Endothelial cell of umbilical vein (primary cell): ENCODE measurements at regions not wholly inside any gene's neighbourhood (a gene's known extent, or its start where the extent isn't known, plus 50 kb on each side); places are given as distances from the start of the nearest gene placed in this dataset.

Experiments
- BruUV-seq: library from RNA; stranded (reverse); fragments of 400-500 nt; replicated peaks from 2 replicates; lab custom pipeline; 2021; lab: Mats Ljungman, UMichigan
- CTCF ChIA-PET: fragments of 300-600, 350-600 bp; sonication (Branson Sonifier 250); formaldehyde crosslinking; loops from one replicate; lab custom pipeline; 2021; ENCODE audit warnings: antibody characterized with exemption, inconsistent platforms; lab: Charles Lee
- POLR2A ChIA-PET: fragments of 300-600, 350-600 bp; sonication (Branson Sonifier 250); formaldehyde crosslinking; loops from one replicate; lab custom pipeline; 2021; ENCODE audit warnings: antibody characterized with exemption, inconsistent platforms; lab: Charles Lee
- DNase-seq: peaks from one replicate; pipeline ENCODE4 v3.0.0-alpha.2; 2011; ENCODE audit warnings: low read depth, low spot score
- FAIRE-seq: peaks from 2 replicates; lab custom pipeline; 2011; peaks lifted over from hg19 to GRCh38; lab: Jason Lieb, UNC
- H2AFZ ChIP-seq: 2 replicates; pipeline ENCODE4 v1.6.0; 2012; ENCODE audit warnings: low read depth, low read length, control low read depth, inconsistent platforms
- H3K27ac ChIP-seq: 2 replicates; pipeline ENCODE4 v1.5.1; 2011; ENCODE audit warnings: low read depth, mild to moderate bottlenecking, control low read depth, low read length, moderate library complexity; ENCODE audit not compliant: insufficient read depth
- H3K27me3 ChIP-seq, 2 experiments: 2 replicates each; pipeline versions ENCODE4 v1.6.0 to v1.6.1; 2011; ENCODE audit warnings: low read length in 2 of 2, mixed read lengths in 1 of 2; ENCODE audit not compliant: control insufficient read depth in 2 of 2, insufficient read depth in 2 of 2
- H3K36me3 ChIP-seq, 2 experiments: 2 replicates in 1 of 2; 3 replicates in 1 of 2; pipeline ENCODE4 v1.5.1; 2011; ENCODE audit warnings: low read length in 2 of 2, mild to moderate bottlenecking in 1 of 2, moderate library complexity in 1 of 2; ENCODE audit not compliant: control insufficient read depth in 2 of 2, insufficient read depth in 2 of 2; ENCODE audit errors: extremely low read depth in 1 of 2
- H3K4me1 ChIP-seq: 3 replicates; pipeline ENCODE4 v1.5.1; 2011; ENCODE audit warnings: mild to moderate bottlenecking, low read length; ENCODE audit not compliant: control insufficient read depth, insufficient read depth; ENCODE audit errors: extremely low read depth
- H3K4me2 ChIP-seq: 2 replicates; pipeline ENCODE4 v1.6.1; 2011; ENCODE audit warnings: low read length, control low read depth, mixed read lengths; ENCODE audit not compliant: insufficient read depth
- H3K4me3 ChIP-seq, 3 experiments: fragments of 200-600 bp in 1 of 3; sonication (generic), shearing (Covaris generic) in 1 of 3; replicated peaks in 1 of 3; 2 replicates each; pipeline ENCODE4 v1.5.1; 2011 to 2016; ENCODE audit warnings: control low read depth in 3 of 3, low read length in 3 of 3, mild to moderate bottlenecking in 2 of 3, inconsistent platforms in 1 of 3, low read depth in 1 of 3, moderate library complexity in 1 of 3; ENCODE audit not compliant: insufficient read depth in 1 of 3
- H3K79me2 ChIP-seq: 2 replicates; pipeline ENCODE4 v1.6.0; 2012; ENCODE audit warnings: low read length, inconsistent platforms; ENCODE audit not compliant: control insufficient read depth, insufficient read depth
- H3K9ac ChIP-seq: replicated peaks from 2 replicates; pipeline ENCODE3; 2011; ENCODE audit warnings: low read length, control low read depth; ENCODE audit not compliant: insufficient read depth; ENCODE audit errors: extremely low read depth
- H3K9me1 ChIP-seq: replicated peaks from 3 replicates; pipeline ENCODE4 v1.6.0; 2011; ENCODE audit warnings: mild to moderate bottlenecking, low read length; ENCODE audit not compliant: control insufficient read depth, insufficient read depth; ENCODE audit errors: extremely low read depth
- H3K9me3 ChIP-seq: replicated peaks from 2 replicates; pipeline ENCODE4 v1.5.1; 2012; ENCODE audit warnings: low read length, inconsistent platforms; ENCODE audit not compliant: control insufficient read depth, insufficient read depth
- H4K20me1 ChIP-seq: replicated peaks from 2 replicates; pipeline ENCODE3; 2011; ENCODE audit warnings: mild to moderate bottlenecking, low read length; ENCODE audit not compliant: control insufficient read depth, insufficient read depth; ENCODE audit errors: extremely low read depth
- EZH2 ChIP-seq: IDR thresholded peaks from 2 replicates; pipeline ENCODE4 v1.6.1; 2012; ENCODE audit warnings: borderline replicate concordance, low read depth, mild to moderate bottlenecking, moderate library complexity, low read length, inconsistent platforms; ENCODE audit not compliant: severe bottlenecking
- FOS ChIP-seq: IDR thresholded peaks from 2 replicates; pipeline ENCODE4 v1.6.1; 2011; ENCODE audit warnings: mild to moderate bottlenecking, low read length, moderate library complexity, borderline replicate concordance; ENCODE audit not compliant: insufficient read depth
- GATA2 ChIP-seq: IDR thresholded peaks from 2 replicates; pipeline ENCODE4 v1.7.0; 2011; ENCODE audit warnings: low read depth, mild to moderate bottlenecking, moderate library complexity, mixed read lengths, low read length; ENCODE audit not compliant: insufficient read length, insufficient read depth
- JUN ChIP-seq: IDR thresholded peaks from 2 replicates; pipeline ENCODE4 v1.6.1; 2011; ENCODE audit warnings: borderline replicate concordance, low read depth; ENCODE audit not compliant: insufficient read length, insufficient read depth
- MYC ChIP-seq: IDR thresholded peaks from one replicate; pipeline ENCODE4 v1.6.1; 2011; ENCODE audit warnings: mild to moderate bottlenecking, low read depth, low read length
- POLR2A ChIP-seq: IDR thresholded peaks from 2 replicates; pipeline ENCODE4 v1.6.1; 2012; ENCODE audit warnings: low read depth, mild to moderate bottlenecking, control low read depth, low read length
- POLR2AphosphoS5 ChIP-seq: IDR thresholded peaks from 2 replicates; pipeline ENCODE4 v1.6.1; 2012; ENCODE audit warnings: low read depth, mild to moderate bottlenecking, control low read depth, low read length, moderate library complexity; ENCODE audit not compliant: insufficient read depth
- dilution Hi-C: fragments of 300-500 bp; cut with MboI; formaldehyde crosslinking; loops from one replicate; pipeline ENCODE4 v1.15.0; 2019; ENCODE audit warnings: low sequenced_read_pairs; ENCODE audit not compliant: extremely low pct_ligation_motif_present
- intact Hi-C: fragments of 100-400 bp; cut with micrococcal nuclease; formaldehyde crosslinking; loops from one replicate; pipeline ENCODE4 v1.10.0; 2022
- TF ChIP-seq, protein P1 (sequence below), 2 donors: IDR thresholded peaks; 1 replicate in 1 of 2; 2 replicates in 1 of 2; pipeline ENCODE4 v1.5.1; 2011; ENCODE audit warnings: low read length in 2 of 2, mild to moderate bottlenecking in 2 of 2, moderate library complexity in 2 of 2, control low read depth in 1 of 2, inconsistent platforms in 1 of 2, low read depth in 1 of 2; ENCODE audit not compliant: insufficient read depth in 1 of 2; ENCODE audit errors: extremely low read depth in 1 of 2
- TF ChIP-seq, protein P2 (sequence below): IDR thresholded peaks from 2 replicates; pipeline ENCODE4 v1.6.1; 2011; ENCODE audit not compliant: insufficient read depth, insufficient read length

DNA sequence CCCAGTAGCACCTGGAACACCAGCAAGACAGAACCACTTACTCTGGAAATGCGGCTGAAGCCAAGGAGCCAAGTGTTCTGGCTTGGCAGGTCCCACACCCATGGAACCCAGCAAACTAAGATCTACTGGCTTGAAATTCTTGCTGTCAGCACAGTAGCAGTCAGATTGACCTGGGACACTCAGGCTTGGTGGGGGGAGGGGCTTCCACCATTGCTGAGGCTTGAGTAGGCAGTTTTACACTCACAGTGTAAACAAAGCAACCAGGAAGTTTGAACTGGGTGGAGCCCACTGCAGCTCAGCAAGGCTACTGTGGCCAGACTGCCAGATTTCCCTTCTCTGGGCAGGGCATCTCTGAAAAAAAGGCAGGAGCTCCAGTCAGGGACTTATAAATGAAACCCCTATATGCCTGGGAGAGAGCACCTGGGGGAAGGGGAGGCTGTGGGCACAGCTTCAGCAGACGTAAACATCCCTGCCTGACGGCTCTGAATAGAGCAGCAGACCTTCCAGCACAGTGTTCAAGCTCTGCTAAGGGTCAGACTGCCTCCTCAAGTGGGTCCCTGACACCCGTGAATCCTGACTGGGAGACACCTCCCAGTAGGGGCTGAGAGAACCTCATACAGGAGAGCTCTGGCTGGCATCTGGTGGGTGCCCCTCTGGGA lies 121.2 kb downstream of the MTERF1 start:
- FAIRE-seq (no peak), DNase-seq (no peak)
- ChIA-PET POLR2A (no interaction called here), CTCF (no interaction called here)
- H3K9me1 ChIP-seq = no peaks in the 10 kb centered on the region
- H3K9ac ChIP-seq = no peak overlapping the region
- intact Hi-C loops (loop anchor here (10.0 kb wide), 1 partner anchor 65 kb away; no protein-coding TSS in a partner anchor), dilution Hi-C loops (no loop called here)
- no peak overlapping the region for H3K27ac ChIP-seq
- H3K4me3 ChIP-seq = no peak overlapping the region
- no peak overlapping the region for H3K4me2 ChIP-seq
- no TSS peak for BruUV-seq
- H3K9me3 ChIP-seq = no peaks in the 10 kb centered on the region
- no peaks in the 10 kb centered on the region for H3K27me3 ChIP-seq
- H3K4me1 ChIP-seq = no peaks in the 10 kb centered on the region
- no peaks in the 10 kb centered on the region for H4K20me1 ChIP-seq
- H2AFZ ChIP-seq = no peak overlapping the region
- H3K36me3 ChIP-seq = no peaks in the 10 kb centered on the region
- no peaks in the 10 kb centered on the region for H3K79me2 ChIP-seq
- TF ChIP-seq POLR2AphosphoS5 = no peak
- TF ChIP-seq POLR2A = no peak
- TF ChIP-seq JUN = no peak
- TF ChIP-seq EZH2 = no peak
- TF ChIP-seq, protein P1, sequence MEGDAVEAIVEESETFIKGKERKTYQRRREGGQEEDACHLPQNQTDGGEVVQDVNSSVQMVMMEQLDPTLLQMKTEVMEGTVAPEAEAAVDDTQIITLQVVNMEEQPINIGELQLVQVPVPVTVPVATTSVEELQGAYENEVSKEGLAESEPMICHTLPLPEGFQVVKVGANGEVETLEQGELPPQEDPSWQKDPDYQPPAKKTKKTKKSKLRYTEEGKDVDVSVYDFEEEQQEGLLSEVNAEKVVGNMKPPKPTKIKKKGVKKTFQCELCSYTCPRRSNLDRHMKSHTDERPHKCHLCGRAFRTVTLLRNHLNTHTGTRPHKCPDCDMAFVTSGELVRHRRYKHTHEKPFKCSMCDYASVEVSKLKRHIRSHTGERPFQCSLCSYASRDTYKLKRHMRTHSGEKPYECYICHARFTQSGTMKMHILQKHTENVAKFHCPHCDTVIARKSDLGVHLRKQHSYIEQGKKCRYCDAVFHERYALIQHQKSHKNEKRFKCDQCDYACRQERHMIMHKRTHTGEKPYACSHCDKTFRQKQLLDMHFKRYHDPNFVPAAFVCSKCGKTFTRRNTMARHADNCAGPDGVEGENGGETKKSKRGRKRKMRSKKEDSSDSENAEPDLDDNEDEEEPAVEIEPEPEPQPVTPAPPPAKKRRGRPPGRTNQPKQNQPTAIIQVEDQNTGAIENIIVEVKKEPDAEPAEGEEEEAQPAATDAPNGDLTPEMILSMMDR (IDR thresholded peaks at IDR 0.05; ENCODE audit: extremely low read depth in 1 of 2, insufficient read depth in 1 of 2, low read depth in 1 of 2, low read length in 2 of 2) = no peak
- no peak for TF ChIP-seq GATA2
- TF ChIP-seq MYC = no peak
- no peak for TF ChIP-seq FOS
- TF ChIP-seq, protein P2, sequence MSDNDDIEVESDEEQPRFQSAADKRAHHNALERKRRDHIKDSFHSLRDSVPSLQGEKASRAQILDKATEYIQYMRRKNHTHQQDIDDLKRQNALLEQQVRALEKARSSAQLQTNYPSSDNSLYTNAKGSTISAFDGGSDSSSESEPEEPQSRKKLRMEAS = no peak
